ENCODE measurements at regions not wholly inside any gene's neighbourhood (a gene's known extent, or its start where the extent isn't known, plus 50 kb on each side); places are given as distances from the start of the nearest gene placed in this dataset.

DNA sequence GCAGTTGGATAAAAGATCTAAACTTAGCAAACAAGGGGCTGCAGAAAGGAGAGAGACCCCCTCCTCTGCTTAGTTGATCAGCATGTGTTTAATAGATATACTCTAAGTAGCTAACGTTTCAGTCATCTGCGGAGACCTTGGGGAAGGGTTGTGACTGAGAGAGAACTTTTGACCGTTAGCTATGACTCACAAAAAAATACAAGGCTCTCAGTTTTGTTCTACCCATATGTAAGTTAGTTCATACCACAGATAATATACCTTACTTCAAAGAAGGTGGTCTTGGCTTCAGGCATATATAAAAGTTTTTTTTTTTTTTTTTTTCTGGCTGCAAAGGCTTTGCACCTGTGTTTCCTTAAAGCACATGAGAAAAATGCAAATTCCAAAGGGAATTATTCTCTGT lies 258.9 kb downstream of the GJA1 start:
- H3K4me2 ChIP-seq (ENCODE audit: insufficient read depth, insufficient read length, low read length) = no peak overlapping the region
- no peak overlapping the region for H2BK5ac ChIP-seq (ENCODE audit: insufficient read length, low read length)
- no peaks in the 10 kb centered on the region for H3K9me3 ChIP-seq (ENCODE audit: control insufficient read depth, low read depth, low read length)
- H3K27ac ChIP-seq (ENCODE audit: insufficient read length, low read depth, low read length) = no peak overlapping the region
- no peak overlapping the region for H3K56ac ChIP-seq (ENCODE audit: insufficient read length, low read depth, low read length)
- H3K4ac ChIP-seq (ENCODE audit: low read depth, low read length) = no peak overlapping the region
- H3T11ph ChIP-seq (ENCODE audit: low read length) = no peak overlapping the region
- no peak overlapping the region for H4K5ac ChIP-seq (ENCODE audit: insufficient read length, low read depth, low read length)
- Mint-ChIP-seq H3K4me3 (no peak overlapping the region), H3K9me3 (no peaks in the 10 kb centered on the region), H3K27ac (no peak overlapping the region), H3K27me3 (ENCODE audit: low read depth) (no peaks in the 10 kb centered on the region), H3K4me1 (peaks cover 2 to 8% of the 10 kb centered on the region in 2 experiments; a peak in 2 of 4 replicates), H3K36me3 (ENCODE audit: insufficient read depth in 1 of 3, low read depth in 3 of 3) (no peaks in the 10 kb centered on the region)
- no peaks in the 10 kb centered on the region for H3K4me1 ChIP-seq (ENCODE audit: insufficient read depth, low read length)
- no peak overlapping the region for H4K8ac ChIP-seq (replicated peaks; ENCODE audit: insufficient read length, low read depth, low read length)
- H3K23ac ChIP-seq (ENCODE audit: insufficient read length, low read depth, low read length) = no peak overlapping the region
- no CpG with 5 or more reads among the region's 3 CpGs for WGBS (ENCODE audit: extremely low coverage, insufficient read length, low lambda C conversion rate)
- no peaks in the 10 kb centered on the region for H3K27me3 ChIP-seq (ENCODE audit: insufficient read depth, low read length)
- TF ChIP-seq, protein P1, sequence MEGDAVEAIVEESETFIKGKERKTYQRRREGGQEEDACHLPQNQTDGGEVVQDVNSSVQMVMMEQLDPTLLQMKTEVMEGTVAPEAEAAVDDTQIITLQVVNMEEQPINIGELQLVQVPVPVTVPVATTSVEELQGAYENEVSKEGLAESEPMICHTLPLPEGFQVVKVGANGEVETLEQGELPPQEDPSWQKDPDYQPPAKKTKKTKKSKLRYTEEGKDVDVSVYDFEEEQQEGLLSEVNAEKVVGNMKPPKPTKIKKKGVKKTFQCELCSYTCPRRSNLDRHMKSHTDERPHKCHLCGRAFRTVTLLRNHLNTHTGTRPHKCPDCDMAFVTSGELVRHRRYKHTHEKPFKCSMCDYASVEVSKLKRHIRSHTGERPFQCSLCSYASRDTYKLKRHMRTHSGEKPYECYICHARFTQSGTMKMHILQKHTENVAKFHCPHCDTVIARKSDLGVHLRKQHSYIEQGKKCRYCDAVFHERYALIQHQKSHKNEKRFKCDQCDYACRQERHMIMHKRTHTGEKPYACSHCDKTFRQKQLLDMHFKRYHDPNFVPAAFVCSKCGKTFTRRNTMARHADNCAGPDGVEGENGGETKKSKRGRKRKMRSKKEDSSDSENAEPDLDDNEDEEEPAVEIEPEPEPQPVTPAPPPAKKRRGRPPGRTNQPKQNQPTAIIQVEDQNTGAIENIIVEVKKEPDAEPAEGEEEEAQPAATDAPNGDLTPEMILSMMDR (conservative IDR thresholded peaks at IDR 0.05) = no peak
- H3K18ac ChIP-seq (ENCODE audit: insufficient read length, low read depth, low read length) = no peak overlapping the region
- H2AK5ac ChIP-seq (ENCODE audit: insufficient read length, low read length) = no peak overlapping the region
- no peaks in the 10 kb centered on the region for H3K79me2 ChIP-seq (ENCODE audit: insufficient read depth, low read length)
- H3K79me1 ChIP-seq (ENCODE audit: insufficient read depth, low read depth, low read length, poor library complexity, severe bottlenecking) = no peaks in the 10 kb centered on the region
- no peaks in the 10 kb centered on the region for H3K23me2 ChIP-seq (ENCODE audit: insufficient read length, low read depth, low read length, poor library complexity, severe bottlenecking)
- DNase-seq = no peak
- H3K14ac ChIP-seq (ENCODE audit: insufficient read depth, low read length) = no peak overlapping the region
- no peak overlapping the region for H2AFZ ChIP-seq (ENCODE audit: low read length)
- no peak overlapping the region for H2BK20ac ChIP-seq (ENCODE audit: low read depth, low read length, poor library complexity, severe bottlenecking)
- no peak overlapping the region for H2BK15ac ChIP-seq (ENCODE audit: low read depth, low read length)
- H3K9ac ChIP-seq (ENCODE audit: extremely low read depth, insufficient read length, low read length) = no peak overlapping the region
- H2BK12ac ChIP-seq (ENCODE audit: insufficient read length, low read depth, low read length) = no peak overlapping the region
- H4K91ac ChIP-seq (ENCODE audit: insufficient read length, low read depth, low read length) = no peak overlapping the region
- H2BK120ac ChIP-seq (ENCODE audit: low read depth, low read length, poor library complexity, severe bottlenecking) = no peak overlapping the region
- no peaks in the 10 kb centered on the region for H4K20me1 ChIP-seq (ENCODE audit: control insufficient read depth, insufficient read depth, insufficient read length)

Data from H9 (cell line).